WTC11 (cell line): ENCODE measurements at regions not wholly inside any gene's neighbourhood (a gene's known extent, or its start where the extent isn't known, plus 50 kb on each side); places are given as distances from the start of the nearest gene placed in this dataset.

Experiments used
- ATAC-seq: fragments of 200-7000 bp; cut with Tn5 transposase; 2 replicates; pipeline ENCODE4 v1.10.0; 2021; ENCODE audit warnings: mild to moderate bottlenecking, moderate library complexity
- CTCF ChIA-PET: fragments of 300-600 bp; sonication (Branson Sonifier 250); formaldehyde crosslinking; loops from one replicate; lab custom pipeline; 2021; ENCODE audit warnings: antibody characterized with exemption; lab: Charles Lee
- POLR2A ChIA-PET: fragments of 350-600 bp; sonication (Branson Sonifier 250); formaldehyde crosslinking; loops from one replicate; lab custom pipeline; 2021; ENCODE audit warnings: antibody characterized with exemption; lab: Charles Lee
- DNase-seq: peaks from one replicate; pipeline ENCODE4 v3.0.0; 2021; ENCODE audit warnings: low spot score
- H3K27ac Mint-ChIP-seq: 2 replicates; pipeline ENCODE4 v1.8.0; 2021; ENCODE audit warnings: mixed read lengths
- H3K27me3 Mint-ChIP-seq: 2 replicates; pipeline ENCODE4 v1.8.0; 2021; ENCODE audit warnings: low read depth, mild to moderate bottlenecking, moderate library complexity, mixed read lengths
- H3K36me3 Mint-ChIP-seq: 2 replicates; pipeline ENCODE4 v1.8.0; 2021; ENCODE audit warnings: mixed read lengths
- H3K4me1 Mint-ChIP-seq: 2 replicates; pipeline ENCODE4 v1.8.0; 2022; ENCODE audit warnings: mixed read lengths
- H3K4me3 Mint-ChIP-seq: 2 replicates; pipeline ENCODE4 v1.8.0; 2021; ENCODE audit warnings: mild to moderate bottlenecking, moderate library complexity, mixed read lengths
- H3K9me3 Mint-ChIP-seq: 2 replicates; pipeline ENCODE4 v1.8.0; 2021; ENCODE audit warnings: mixed read lengths
- CREB1 ChIP-seq: sonication (generic); formaldehyde crosslinking; IDR thresholded peaks from 2 replicates; pipeline ENCODE4 v1.8.0; 2023; ENCODE audit warnings: mild to moderate bottlenecking, missing genetic modification reagents
- CREM ChIP-seq: sonication (generic); formaldehyde crosslinking; IDR thresholded peaks from 2 replicates; pipeline ENCODE4 v1.8.1; 2022; ENCODE audit warnings: mild to moderate bottlenecking, missing genetic modification reagents, moderate library complexity
- ESRRA ChIP-seq: sonication (generic); formaldehyde crosslinking; IDR thresholded peaks from 2 replicates; pipeline ENCODE4 v1.8.1; 2022; ENCODE audit warnings: mild to moderate bottlenecking, missing genetic modification reagents, borderline replicate concordance
- GTF2I ChIP-seq: fragments of 250-450 bp; sonication (Bioruptor Pico); conservative IDR thresholded peaks from 2 replicates; pipeline ENCODE4 v1.4.0; 2021; ENCODE audit warnings: mild to moderate bottlenecking
- JAZF1 ChIP-seq: fragments of 250-450 bp; sonication (Bioruptor Pico); IDR thresholded peaks from 2 replicates; pipeline ENCODE4 v1.9.0; 2021; ENCODE audit warnings: moderate library complexity, mild to moderate bottlenecking, inconsistent platforms
- NFATC4 ChIP-seq: fragments of 250-450 bp; sonication (Bioruptor Pico); IDR thresholded peaks from 2 replicates; pipeline ENCODE4 v1.9.0; 2021; ENCODE audit warnings: mild to moderate bottlenecking
- NR1H2 ChIP-seq: sonication (generic); formaldehyde crosslinking; IDR thresholded peaks from 2 replicates; pipeline ENCODE4 v1.9.0; 2021; ENCODE audit warnings: mild to moderate bottlenecking, moderate library complexity, missing genetic modification reagents
- OVOL2 ChIP-seq: fragments of 250-450 bp; sonication (Bioruptor Pico); IDR thresholded peaks from 2 replicates; pipeline ENCODE4 v1.9.0; 2021; ENCODE audit warnings: mild to moderate bottlenecking, borderline replicate concordance
- SMAD4 ChIP-seq: sonication (generic); formaldehyde crosslinking; IDR thresholded peaks from 2 replicates; pipeline ENCODE4 v1.8.0; 2022; ENCODE audit warnings: mild to moderate bottlenecking, missing genetic modification reagents
- SP1 ChIP-seq: sonication (generic); formaldehyde crosslinking; conservative IDR thresholded peaks from 2 replicates; pipeline ENCODE4 v1.8.1; 2022; ENCODE audit warnings: missing genetic modification reagents
- TCF7 ChIP-seq: sonication (generic); formaldehyde crosslinking; IDR thresholded peaks from 2 replicates; pipeline ENCODE4 v1.8.0; 2022; ENCODE audit warnings: mild to moderate bottlenecking, low read depth, missing genetic modification reagents, moderate library complexity
- TP53 ChIP-seq: sonication (generic); formaldehyde crosslinking; IDR thresholded peaks from 2 replicates; pipeline ENCODE4 v1.8.1; 2023; ENCODE audit warnings: mild to moderate bottlenecking, missing genetic modification reagents
- ZNF121 ChIP-seq: sonication (generic); formaldehyde crosslinking; IDR thresholded peaks from 2 replicates; pipeline ENCODE4 v1.8.0; 2023; ENCODE audit warnings: missing genetic modification reagents
- ZNF219 ChIP-seq: sonication (generic); formaldehyde crosslinking; IDR thresholded peaks from 2 replicates; pipeline ENCODE4 v1.8.0; 2023; ENCODE audit warnings: missing genetic modification reagents, mild to moderate bottlenecking, borderline replicate concordance
- ZNF396 ChIP-seq: fragments of 250-450 bp; sonication (Bioruptor Pico); IDR thresholded peaks from 2 replicates; pipeline ENCODE4 v1.8.0; 2021; ENCODE audit warnings: mild to moderate bottlenecking, moderate library complexity, borderline replicate concordance
- TF ChIP-seq, protein P1 (sequence below): fragments of 250-450 bp; sonication (Bioruptor Pico); conservative IDR thresholded peaks from 2 replicates; pipeline ENCODE4 v1.9.0; 2021; ENCODE audit warnings: mild to moderate bottlenecking
- TF ChIP-seq, protein P2 (sequence below): sonication (generic); formaldehyde crosslinking; IDR thresholded peaks from 2 replicates; pipeline ENCODE4 v1.8.0; 2022; ENCODE audit warnings: mild to moderate bottlenecking, missing genetic modification reagents
- TF ChIP-seq, protein P3 (sequence below): fragments of 250-450 bp; sonication (Bioruptor Pico); IDR thresholded peaks from 2 replicates; pipeline ENCODE4 v2.1.2; 2022; ENCODE audit warnings: mild to moderate bottlenecking, moderate library complexity
- TF ChIP-seq, protein P4 (sequence below): sonication (generic); formaldehyde crosslinking; IDR thresholded peaks from 2 replicates; pipeline ENCODE4 v1.8.0; 2022; ENCODE audit warnings: mild to moderate bottlenecking, missing genetic modification reagents
- TF ChIP-seq, protein P5 (sequence below): sonication (generic); formaldehyde crosslinking; IDR thresholded peaks from 2 replicates; pipeline ENCODE4 v1.8.0; 2023; ENCODE audit warnings: missing genetic modification reagents
- TF ChIP-seq, protein P6 (sequence below): sonication (generic); formaldehyde crosslinking; IDR thresholded peaks from 2 replicates; pipeline ENCODE4 v1.8.1; 2023; ENCODE audit warnings: mild to moderate bottlenecking, missing genetic modification reagents, moderate library complexity
- TF ChIP-seq, protein P7 (sequence below): fragments of 200-600 bp; IDR thresholded peaks from 2 replicates; pipeline ENCODE4 v1.8.0; 2022; ENCODE audit warnings: antibody characterized with exemption

DNA sequence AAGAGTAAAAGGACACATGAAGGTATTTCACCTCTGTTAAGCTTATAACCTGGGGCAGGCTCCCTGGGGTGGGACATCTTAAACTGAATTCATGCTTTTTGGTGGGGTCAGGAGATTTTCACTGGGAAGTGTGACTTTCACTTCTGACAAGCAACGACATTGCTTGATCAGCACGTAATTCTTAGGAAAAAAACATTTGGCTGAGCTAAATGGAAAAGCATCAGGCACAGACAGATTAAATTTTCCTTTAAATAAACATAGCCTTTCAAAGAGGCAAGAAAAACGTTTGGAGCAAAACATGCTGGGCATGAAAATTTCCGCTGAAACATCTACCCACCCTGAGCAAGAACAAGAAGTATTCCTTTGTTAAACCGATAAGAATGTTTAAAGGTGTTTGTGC is 674.0 kb upstream of the CELF4 start:
- H3K4me3 Mint-ChIP-seq = no peak overlapping the region
- TF ChIP-seq OVOL2 (CRISPR knock-in tag) (no peak), JAZF1 (no peak)
- TF ChIP-seq, protein P1, sequence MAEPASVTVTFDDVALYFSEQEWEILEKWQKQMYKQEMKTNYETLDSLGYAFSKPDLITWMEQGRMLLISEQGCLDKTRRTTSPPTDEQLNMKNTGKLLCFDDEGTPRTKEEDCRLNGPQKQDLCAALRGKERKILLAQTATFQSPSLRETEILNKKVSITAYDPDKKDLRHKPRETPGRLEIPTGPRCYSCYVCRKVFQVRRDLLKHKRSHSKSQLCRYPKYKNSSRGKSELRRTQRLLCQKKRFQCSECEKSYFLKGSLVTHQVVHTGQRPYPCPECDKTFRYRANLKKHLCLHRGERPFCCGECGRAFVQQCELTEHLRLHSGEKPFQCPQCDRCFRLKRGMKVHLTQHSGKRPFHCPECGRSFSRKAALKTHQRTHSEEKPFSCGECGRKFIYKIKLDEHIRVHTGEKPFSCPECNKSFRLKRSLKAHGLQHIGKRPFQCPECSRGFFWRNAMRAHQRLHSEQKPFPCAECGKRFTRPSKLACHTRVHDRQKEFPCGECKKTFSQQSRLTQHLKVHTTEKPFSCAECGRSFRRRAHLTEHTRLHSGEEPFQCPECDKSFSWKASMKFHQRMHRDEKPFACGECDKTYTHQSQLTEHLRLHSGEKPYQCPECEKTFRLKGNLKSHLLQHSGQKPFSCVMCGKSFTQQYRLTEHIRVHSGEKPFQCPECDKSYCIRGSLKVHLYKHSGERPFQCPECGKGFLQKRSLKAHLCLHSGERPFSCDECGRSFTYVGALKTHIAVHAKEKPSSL (CRISPR knock-in tag) = no peak
- ChIA-PET POLR2A (no interaction called here), CTCF (no interaction called here)
- no peaks in the 10 kb centered on the region for H3K36me3 Mint-ChIP-seq
- H3K27ac Mint-ChIP-seq = no peak overlapping the region
- ATAC-seq (no peak), DNase-seq (no peak)
- 0 out of 2 replicates have a peak, but pooled peaks cover 3% of the 10 kb centered on the region for H3K4me1 Mint-ChIP-seq
- peaks cover 3% of the 10 kb centered on the region; the same call in 1 of the 2 replicates for H3K9me3 Mint-ChIP-seq
- no peaks in the 10 kb centered on the region for H3K27me3 Mint-ChIP-seq

DNA sequence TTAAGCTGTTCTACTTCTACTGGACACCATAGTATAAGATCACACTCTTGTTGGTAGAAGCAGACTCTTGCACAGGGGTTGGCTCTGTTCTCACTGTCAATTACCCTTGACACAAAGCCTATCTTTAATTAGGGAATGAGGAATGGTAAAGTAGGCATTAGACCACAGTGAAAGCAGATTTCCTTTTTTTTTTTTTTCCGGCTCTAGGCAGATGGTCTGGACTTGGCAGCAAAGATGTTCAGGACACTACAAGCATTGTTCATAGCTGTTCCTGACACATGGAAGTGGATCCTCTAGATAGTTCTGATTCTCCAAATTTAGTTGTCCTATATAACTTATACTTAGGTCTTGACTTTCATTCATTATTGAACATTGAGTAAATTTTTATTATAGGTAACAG is 672.2 kb upstream of the CELF4 start:
- Mint-ChIP-seq H3K9me3 (no peaks in the 10 kb centered on the region), H3K4me1 (0 out of 2 replicates have a peak, but pooled peaks cover 3% of the 10 kb centered on the region)
- POLR2A ChIA-PET = no interaction called here

DNA sequence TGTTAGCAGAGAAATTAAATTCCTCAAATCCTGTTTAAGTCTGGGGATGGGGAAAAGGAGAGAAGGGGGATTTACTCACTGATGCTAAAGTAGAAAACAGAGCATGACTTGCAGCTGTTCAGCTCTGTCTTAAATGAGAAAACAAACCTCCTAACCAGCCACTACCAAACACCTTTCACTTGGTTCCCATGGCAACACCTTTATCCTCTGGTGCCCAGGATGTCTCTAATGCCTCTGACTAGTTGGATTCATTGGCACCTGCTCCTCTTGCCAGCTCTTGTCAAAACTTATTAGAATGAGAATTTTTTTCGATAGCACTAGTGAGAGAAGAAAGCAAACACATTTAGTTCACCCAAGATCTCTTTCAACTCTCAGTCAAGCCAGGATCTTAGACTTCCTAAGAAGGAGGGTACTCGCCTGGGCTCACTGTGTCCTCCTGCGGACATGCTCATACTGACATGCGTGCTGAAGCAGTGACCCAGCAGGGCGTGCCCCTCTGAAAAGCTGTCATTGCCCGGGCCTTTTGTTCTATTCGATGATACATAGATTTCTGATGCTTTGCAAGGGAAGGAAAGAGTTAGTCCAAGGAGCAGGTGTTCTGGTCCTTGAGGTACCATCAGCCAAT is 656.0 kb upstream of the CELF4 start:
- Mint-ChIP-seq H3K36me3 (no peaks in the 10 kb centered on the region), H3K4me3 (no peak overlapping the region), H3K9me3 (no peaks in the 10 kb centered on the region), H3K27ac (no peak overlapping the region), H3K27me3 (no peaks in the 10 kb centered on the region), H3K4me1 (no peaks in the 10 kb centered on the region)
- DNase-seq = no peak
- ChIA-PET CTCF (no interaction called here), POLR2A (no interaction called here)
- TF ChIP-seq SMAD4 (CRISPR knock-in tag) = no peak
- TF ChIP-seq ZNF121 (CRISPR knock-in tag) = no peak
- TF ChIP-seq GTF2I = no peak
- TF ChIP-seq, protein P2, sequence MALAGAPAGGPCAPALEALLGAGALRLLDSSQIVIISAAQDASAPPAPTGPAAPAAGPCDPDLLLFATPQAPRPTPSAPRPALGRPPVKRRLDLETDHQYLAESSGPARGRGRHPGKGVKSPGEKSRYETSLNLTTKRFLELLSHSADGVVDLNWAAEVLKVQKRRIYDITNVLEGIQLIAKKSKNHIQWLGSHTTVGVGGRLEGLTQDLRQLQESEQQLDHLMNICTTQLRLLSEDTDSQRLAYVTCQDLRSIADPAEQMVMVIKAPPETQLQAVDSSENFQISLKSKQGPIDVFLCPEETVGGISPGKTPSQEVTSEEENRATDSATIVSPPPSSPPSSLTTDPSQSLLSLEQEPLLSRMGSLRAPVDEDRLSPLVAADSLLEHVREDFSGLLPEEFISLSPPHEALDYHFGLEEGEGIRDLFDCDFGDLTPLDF (CRISPR knock-in tag) = no peak
- no peak for TF ChIP-seq CREB1 (CRISPR knock-in tag)
- no peak for TF ChIP-seq NR1H2
- no peak for TF ChIP-seq ZNF219 (CRISPR knock-in tag)
- TF ChIP-seq, protein P3, sequence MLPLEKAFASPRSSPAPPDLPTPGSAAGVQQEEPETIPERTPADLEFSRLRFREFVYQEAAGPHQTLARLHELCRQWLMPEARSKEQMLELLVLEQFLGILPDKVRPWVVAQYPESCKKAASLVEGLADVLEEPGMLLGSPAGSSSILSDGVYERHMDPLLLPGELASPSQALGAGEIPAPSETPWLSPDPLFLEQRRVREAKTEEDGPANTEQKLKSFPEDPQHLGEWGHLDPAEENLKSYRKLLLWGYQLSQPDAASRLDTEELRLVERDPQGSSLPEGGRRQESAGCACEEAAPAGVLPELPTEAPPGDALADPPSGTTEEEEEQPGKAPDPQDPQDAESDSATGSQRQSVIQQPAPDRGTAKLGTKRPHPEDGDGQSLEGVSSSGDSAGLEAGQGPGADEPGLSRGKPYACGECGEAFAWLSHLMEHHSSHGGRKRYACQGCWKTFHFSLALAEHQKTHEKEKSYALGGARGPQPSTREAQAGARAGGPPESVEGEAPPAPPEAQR (CRISPR knock-in tag) = no peak
- no peak for TF ChIP-seq ESRRA
- TF ChIP-seq NFATC4 (CRISPR knock-in tag) = no peak
- no peak for TF ChIP-seq TP53 (CRISPR knock-in tag)
- TF ChIP-seq ZNF396 (CRISPR knock-in tag) = no peak
- TF ChIP-seq, protein P4, sequence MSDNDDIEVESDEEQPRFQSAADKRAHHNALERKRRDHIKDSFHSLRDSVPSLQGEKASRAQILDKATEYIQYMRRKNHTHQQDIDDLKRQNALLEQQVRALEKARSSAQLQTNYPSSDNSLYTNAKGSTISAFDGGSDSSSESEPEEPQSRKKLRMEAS (CRISPR knock-in tag) = no peak
- ATAC-seq = no peak

More for the DNA sequence above, 672.2 kb upstream of the CELF4 start:
- no peak for ATAC-seq
- H3K4me3 Mint-ChIP-seq = no peak overlapping the region
- TF ChIP-seq, protein P5, sequence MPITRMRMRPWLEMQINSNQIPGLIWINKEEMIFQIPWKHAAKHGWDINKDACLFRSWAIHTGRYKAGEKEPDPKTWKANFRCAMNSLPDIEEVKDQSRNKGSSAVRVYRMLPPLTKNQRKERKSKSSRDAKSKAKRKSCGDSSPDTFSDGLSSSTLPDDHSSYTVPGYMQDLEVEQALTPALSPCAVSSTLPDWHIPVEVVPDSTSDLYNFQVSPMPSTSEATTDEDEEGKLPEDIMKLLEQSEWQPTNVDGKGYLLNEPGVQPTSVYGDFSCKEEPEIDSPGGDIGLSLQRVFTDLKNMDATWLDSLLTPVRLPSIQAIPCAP (CRISPR knock-in tag) = no peak
- TF ChIP-seq, protein P6, sequence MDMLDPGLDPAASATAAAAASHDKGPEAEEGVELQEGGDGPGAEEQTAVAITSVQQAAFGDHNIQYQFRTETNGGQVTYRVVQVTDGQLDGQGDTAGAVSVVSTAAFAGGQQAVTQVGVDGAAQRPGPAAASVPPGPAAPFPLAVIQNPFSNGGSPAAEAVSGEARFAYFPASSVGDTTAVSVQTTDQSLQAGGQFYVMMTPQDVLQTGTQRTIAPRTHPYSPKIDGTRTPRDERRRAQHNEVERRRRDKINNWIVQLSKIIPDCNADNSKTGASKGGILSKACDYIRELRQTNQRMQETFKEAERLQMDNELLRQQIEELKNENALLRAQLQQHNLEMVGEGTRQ (CRISPR knock-in tag) = no peak
- no peak for TF ChIP-seq CREM (CRISPR knock-in tag)
- no peak for TF ChIP-seq SP1 (CRISPR knock-in tag)
- TF ChIP-seq TCF7 = no peak
- no peak for TF ChIP-seq CREB1 (CRISPR knock-in tag)
- TF ChIP-seq, protein P7, sequence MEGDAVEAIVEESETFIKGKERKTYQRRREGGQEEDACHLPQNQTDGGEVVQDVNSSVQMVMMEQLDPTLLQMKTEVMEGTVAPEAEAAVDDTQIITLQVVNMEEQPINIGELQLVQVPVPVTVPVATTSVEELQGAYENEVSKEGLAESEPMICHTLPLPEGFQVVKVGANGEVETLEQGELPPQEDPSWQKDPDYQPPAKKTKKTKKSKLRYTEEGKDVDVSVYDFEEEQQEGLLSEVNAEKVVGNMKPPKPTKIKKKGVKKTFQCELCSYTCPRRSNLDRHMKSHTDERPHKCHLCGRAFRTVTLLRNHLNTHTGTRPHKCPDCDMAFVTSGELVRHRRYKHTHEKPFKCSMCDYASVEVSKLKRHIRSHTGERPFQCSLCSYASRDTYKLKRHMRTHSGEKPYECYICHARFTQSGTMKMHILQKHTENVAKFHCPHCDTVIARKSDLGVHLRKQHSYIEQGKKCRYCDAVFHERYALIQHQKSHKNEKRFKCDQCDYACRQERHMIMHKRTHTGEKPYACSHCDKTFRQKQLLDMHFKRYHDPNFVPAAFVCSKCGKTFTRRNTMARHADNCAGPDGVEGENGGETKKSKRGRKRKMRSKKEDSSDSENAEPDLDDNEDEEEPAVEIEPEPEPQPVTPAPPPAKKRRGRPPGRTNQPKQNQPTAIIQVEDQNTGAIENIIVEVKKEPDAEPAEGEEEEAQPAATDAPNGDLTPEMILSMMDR = no peak
- TF ChIP-seq, all 79 proteins: peak for 0
- Mint-ChIP-seq H3K36me3 (no peaks in the 10 kb centered on the region), H3K27me3 (no peaks in the 10 kb centered on the region), H3K27ac (no peak overlapping the region)
- CTCF ChIA-PET = no interaction called here
- DNase-seq = no peak
